Naive thymus-derived CD4-positive, alpha-beta T cell (primary cell): ENCODE measurements at regions not wholly inside any gene's neighbourhood (a gene's known extent, or its start where the extent isn't known, plus 50 kb on each side); places are given as distances from the start of the nearest gene placed in this dataset.

Experiments
- ATAC-seq: fragments of 150-1000 bp; cut with Tn5 transposase; 2 replicates; pipeline ENCODE4 v1.10.0; 2021; ENCODE audit warnings: mild to moderate bottlenecking, moderate library complexity
- CTCF ChIA-PET: fragments of 350-600 bp; sonication (Branson Sonifier 250); formaldehyde crosslinking; loops from one replicate; lab custom pipeline; 2021; ENCODE audit warnings: antibody characterized with exemption; lab: Charles Lee
- POLR2A ChIA-PET: fragments of 350-600 bp; sonication (Branson Sonifier 250); formaldehyde crosslinking; loops from one replicate; lab custom pipeline; 2021; ENCODE audit warnings: antibody characterized with exemption, inconsistent platforms; lab: Charles Lee
- DNase-seq, 9 donors: peaks; one replicate each; pipeline versions ENCODE4 v3.0.0 to v3.0.0-alpha.2; 2020 to 2022; ENCODE audit warnings: mixed read lengths in 1 of 9
- H3K27ac ChIP-seq: one replicate; pipeline ENCODE4 v1.7.0; 2013; ENCODE audit warnings: mild to moderate bottlenecking, low read depth, low read length, moderate library complexity
- H3K27me3 ChIP-seq, 2 donors: one replicate each; pipeline ENCODE4 v1.7.0; 2013; ENCODE audit warnings: low read length in 2 of 2, mild to moderate bottlenecking in 2 of 2, moderate library complexity in 2 of 2; ENCODE audit not compliant: control insufficient read depth in 2 of 2, insufficient read depth in 2 of 2
- H3K36me3 ChIP-seq, 3 experiments: 1 replicate in 2 of 3; 2 replicates in 1 of 3; pipeline ENCODE4 v1.7.0; 2013; ENCODE audit warnings: low read length in 3 of 3, mild to moderate bottlenecking in 3 of 3, moderate library complexity in 1 of 3; ENCODE audit not compliant: insufficient read depth in 3 of 3, control insufficient read depth in 2 of 3
- H3K4me1 ChIP-seq, 2 donors: one replicate each; pipeline ENCODE4 v1.7.0; 2013; ENCODE audit warnings: low read length in 2 of 2, mild to moderate bottlenecking in 2 of 2, moderate library complexity in 1 of 2; ENCODE audit not compliant: control insufficient read depth in 2 of 2, insufficient read depth in 2 of 2
- H3K4me3 ChIP-seq: 2 replicates; pipeline ENCODE4 v1.7.0; 2013; ENCODE audit warnings: mild to moderate bottlenecking, low read length
- H3K9me3 ChIP-seq, 3 experiments: 1 replicate in 2 of 3; 2 replicates in 1 of 3; pipeline ENCODE4 v1.7.0; 2013; ENCODE audit warnings: low read length in 3 of 3; ENCODE audit not compliant: control insufficient read depth in 2 of 3
- H3K27ac Mint-ChIP-seq, 9 donors: one replicate each; pipeline ENCODE4 v1.8.0; 2020 to 2022; ENCODE audit warnings: mixed read lengths in 9 of 9, mild to moderate bottlenecking in 8 of 9, moderate library complexity in 5 of 9, inconsistent platforms in 2 of 9
- H3K27me3 Mint-ChIP-seq, 5 donors: one replicate each; pipeline ENCODE4 v1.8.0; 2021 to 2022; ENCODE audit warnings: mixed read lengths in 5 of 5, mild to moderate bottlenecking in 1 of 5
- H3K36me3 Mint-ChIP-seq, 5 donors: one replicate each; pipeline ENCODE4 v1.8.0; 2020 to 2022; ENCODE audit warnings: mixed read lengths in 5 of 5, mild to moderate bottlenecking in 3 of 5, inconsistent platforms in 1 of 5
- H3K4me1 Mint-ChIP-seq, 7 donors: one replicate each; pipeline ENCODE4 v1.8.0; 2020 to 2022; ENCODE audit warnings: mixed read lengths in 7 of 7, mild to moderate bottlenecking in 3 of 7, inconsistent platforms in 1 of 7
- H3K4me3 Mint-ChIP-seq, 10 donors: one replicate each; pipeline ENCODE4 v1.8.0; 2020 to 2022; ENCODE audit warnings: mild to moderate bottlenecking in 10 of 10, mixed read lengths in 10 of 10, moderate library complexity in 6 of 10, inconsistent platforms in 2 of 10
- H3K9me3 Mint-ChIP-seq, 11 donors: one replicate each; pipeline ENCODE4 v1.8.0; 2020 to 2022; ENCODE audit warnings: mixed read lengths in 11 of 11, mild to moderate bottlenecking in 4 of 11, inconsistent platforms in 1 of 11, moderate library complexity in 1 of 11
- intact Hi-C, 2 donors: fragments of 100-400 bp; cut with micrococcal nuclease; formaldehyde crosslinking; loops; one replicate each; pipeline ENCODE4 v1.15.1; 2023

GRCh38 chr2:240269380-240269779, 128.9 kb upstream of the OTOS start:
- Histone ChIP-seq H3K27me3 (no peaks in the 10 kb centered on the region), H3K36me3 (no peaks in the 10 kb centered on the region), H3K4me3 (no peak overlapping the region), H3K9me3 (peaks cover 0 to 4% (median 0%) of the 10 kb centered on the region in 3 experiments), H3K4me1 (no peaks in the 10 kb centered on the region), H3K27ac (no peak overlapping the region)
- Mint-ChIP-seq H3K27ac (no peak overlapping the region), H3K27me3 (peaks cover 40 to 73% (median 55%) of the 10 kb centered on the region in 5 donors), H3K4me3 (no peak overlapping the region), H3K36me3 (peaks cover 0 to 10% (median 0%) of the 10 kb centered on the region in 5 donors), H3K4me1 (no peaks in the 10 kb centered on the region), H3K9me3 (peaks cover 4 to 46% (median 14%) of the 10 kb centered on the region in 11 donors)
- ChIA-PET POLR2A (no interaction called here), CTCF (no interaction called here)
- intact Hi-C loops = no loop called here
- DNase-seq (no peak), ATAC-seq (no peak)

GRCh38 chr2:240269886-240270285, 129.4 kb upstream of the OTOS start:
- H3K4me3 ChIP-seq = no peak overlapping the region
- Mint-ChIP-seq H3K4me1 (no peaks in the 10 kb centered on the region), H3K9me3 (peaks cover 4 to 43% (median 14%) of the 10 kb centered on the region in 11 donors), H3K27ac (no peak overlapping the region), H3K36me3 (peaks cover 0 to 10% (median 0%) of the 10 kb centered on the region in 5 donors), H3K4me3 (no peak overlapping the region), H3K27me3 (peaks cover 40 to 78% (median 60%) of the 10 kb centered on the region in 5 donors)
- intact Hi-C loops = no loop called here
- ChIA-PET CTCF (no interaction called here), POLR2A (no interaction called here)
- no peaks in the 10 kb centered on the region for H3K27me3 ChIP-seq
- H3K4me1 ChIP-seq = no peaks in the 10 kb centered on the region
- peaks cover 0 to 4% (median 0%) of the 10 kb centered on the region in 3 experiments for H3K9me3 ChIP-seq
- H3K27ac ChIP-seq = no peak overlapping the region
- no peaks in the 10 kb centered on the region for H3K36me3 ChIP-seq
- ATAC-seq (no peak), DNase-seq (no peak)

DNA sequence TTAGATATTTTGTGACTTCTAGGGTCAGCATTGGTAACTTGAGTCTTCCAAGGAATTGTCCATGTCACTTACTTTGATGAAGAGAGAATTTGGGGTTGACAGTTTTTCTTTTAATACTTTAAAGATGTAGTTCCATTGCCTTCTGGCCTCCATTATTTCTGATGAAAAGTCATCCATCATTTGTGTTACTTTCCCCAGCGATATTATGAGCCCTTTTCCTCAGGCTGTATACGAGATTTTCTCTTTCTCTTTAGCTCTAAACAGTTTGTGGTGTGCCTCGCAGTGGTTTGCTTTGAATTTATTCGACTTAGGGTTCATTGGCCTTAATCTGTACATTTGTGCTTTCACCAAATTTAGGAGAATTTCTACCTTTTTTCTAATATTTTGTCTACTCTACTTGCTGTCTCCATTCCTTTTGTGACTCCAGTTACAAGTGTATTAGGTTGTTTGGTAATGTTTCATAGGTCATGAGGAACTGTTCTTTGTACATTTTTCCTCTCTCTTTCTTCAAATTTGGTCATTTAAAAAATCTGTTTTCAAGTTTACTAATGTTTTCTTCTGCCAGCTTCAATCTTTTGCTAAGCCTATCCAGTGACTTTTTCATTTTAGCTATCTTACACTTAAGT, 131.4 kb upstream of the OTOS start:
- Mint-ChIP-seq H3K27me3 (peaks cover 36 to 85% (median 76%) of the 10 kb centered on the region in 5 donors), H3K9me3 (peaks cover 4 to 38% (median 13%) of the 10 kb centered on the region in 11 donors), H3K4me3 (no peak overlapping the region), H3K36me3 (peaks cover 0 to 10% (median 0%) of the 10 kb centered on the region in 5 donors), H3K4me1 (no peaks in the 10 kb centered on the region), H3K27ac (no peak overlapping the region)
- intact Hi-C loops = no loop called here
- POLR2A ChIA-PET = no interaction called here
- no peak for DNase-seq
- Histone ChIP-seq H3K4me1 (no peaks in the 10 kb centered on the region), H3K27ac (no peak overlapping the region), H3K4me3 (no peak overlapping the region), H3K36me3 (no peaks in the 10 kb centered on the region), H3K9me3 (peaks cover 0 to 4% (median 0%) of the 10 kb centered on the region in 3 experiments), H3K27me3 (no peaks in the 10 kb centered on the region)
- no peak for ATAC-seq
- CTCF ChIA-PET = no interaction called here

GRCh38 chr2:240275386-240275785, 134.9 kb upstream of the OTOS start:
- H3K9me3 Mint-ChIP-seq = peaks cover 4 to 36% (median 13%) of the 10 kb centered on the region in 11 donors
- ChIA-PET CTCF (no interaction called here), POLR2A (no interaction called here)
- no peak for ATAC-seq
- H3K36me3 Mint-ChIP-seq = peaks cover 0 to 10% (median 0%) of the 10 kb centered on the region in 5 donors
- H3K4me1 Mint-ChIP-seq = no peaks in the 10 kb centered on the region
- no peak overlapping the region for H3K27ac ChIP-seq
- intact Hi-C loops = no loop called here
- no peak overlapping the region for H3K4me3 Mint-ChIP-seq
- H3K27ac Mint-ChIP-seq = no peak overlapping the region
- no peaks in the 10 kb centered on the region for H3K27me3 ChIP-seq
- no peak for DNase-seq
- H3K9me3 ChIP-seq = peaks cover 0 to 4% (median 0%) of the 10 kb centered on the region in 3 experiments
- H3K4me3 ChIP-seq = no peak overlapping the region
- no peaks in the 10 kb centered on the region for H3K36me3 ChIP-seq
- H3K4me1 ChIP-seq = no peaks in the 10 kb centered on the region
- peaks cover 38 to 79% (median 75%) of the 10 kb centered on the region in 5 donors for H3K27me3 Mint-ChIP-seq

DNA sequence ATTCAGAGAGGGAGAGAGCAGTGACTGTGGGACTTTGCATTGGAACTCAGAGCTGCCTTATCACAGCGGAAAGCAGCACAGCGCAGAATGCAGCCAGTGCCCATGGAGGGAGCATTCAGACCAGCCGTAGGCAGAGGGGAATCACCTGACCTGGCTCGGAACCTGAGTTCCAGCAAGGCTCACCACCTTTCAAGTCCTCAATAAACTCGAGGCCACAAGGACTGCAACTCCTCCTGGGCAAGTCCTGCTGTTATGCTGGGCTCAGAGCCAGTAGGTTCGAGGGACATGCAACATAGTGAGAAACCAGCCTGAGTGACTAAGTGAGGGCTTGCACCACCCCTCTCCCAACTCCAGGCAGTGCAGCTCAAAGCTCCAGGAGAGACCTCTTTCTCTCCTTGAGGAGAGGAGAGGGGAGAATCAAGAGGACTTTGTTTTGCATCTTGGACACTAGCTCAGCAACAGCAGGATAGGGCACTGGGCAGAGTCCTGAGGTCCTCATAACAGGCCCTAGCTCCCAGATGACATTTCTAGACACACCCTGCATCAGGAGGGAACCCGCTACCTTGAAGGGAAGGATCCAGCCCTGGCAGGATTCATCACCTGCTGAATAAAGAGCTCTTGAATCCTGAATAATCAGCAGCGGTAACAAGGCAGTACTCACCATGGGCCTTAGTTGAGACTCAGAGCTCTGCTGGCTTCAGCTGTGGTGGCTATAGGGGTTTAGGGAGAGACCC, 136.8 kb upstream of the OTOS start:
- no peaks in the 10 kb centered on the region for H3K27me3 ChIP-seq
- Mint-ChIP-seq H3K9me3 (peaks cover 0 to 27% (median 7%) of the 10 kb centered on the region in 11 donors), H3K27me3 (peaks cover 51 to 78% (median 70%) of the 10 kb centered on the region in 5 donors), H3K36me3 (peaks cover 0 to 6% (median 0%) of the 10 kb centered on the region in 5 donors), H3K4me1 (no peaks in the 10 kb centered on the region), H3K4me3 (no peak overlapping the region), H3K27ac (no peak overlapping the region)
- no peaks in the 10 kb centered on the region for H3K36me3 ChIP-seq
- CTCF ChIA-PET = no interaction called here
- no peaks in the 10 kb centered on the region for H3K4me1 ChIP-seq
- H3K27ac ChIP-seq = no peak overlapping the region
- ATAC-seq = no peak
- intact Hi-C loops = no loop called here
- POLR2A ChIA-PET = no interaction called here
- DNase-seq = no peak
- H3K4me3 ChIP-seq = no peak overlapping the region
- H3K9me3 ChIP-seq = no peaks in the 10 kb centered on the region

DNA sequence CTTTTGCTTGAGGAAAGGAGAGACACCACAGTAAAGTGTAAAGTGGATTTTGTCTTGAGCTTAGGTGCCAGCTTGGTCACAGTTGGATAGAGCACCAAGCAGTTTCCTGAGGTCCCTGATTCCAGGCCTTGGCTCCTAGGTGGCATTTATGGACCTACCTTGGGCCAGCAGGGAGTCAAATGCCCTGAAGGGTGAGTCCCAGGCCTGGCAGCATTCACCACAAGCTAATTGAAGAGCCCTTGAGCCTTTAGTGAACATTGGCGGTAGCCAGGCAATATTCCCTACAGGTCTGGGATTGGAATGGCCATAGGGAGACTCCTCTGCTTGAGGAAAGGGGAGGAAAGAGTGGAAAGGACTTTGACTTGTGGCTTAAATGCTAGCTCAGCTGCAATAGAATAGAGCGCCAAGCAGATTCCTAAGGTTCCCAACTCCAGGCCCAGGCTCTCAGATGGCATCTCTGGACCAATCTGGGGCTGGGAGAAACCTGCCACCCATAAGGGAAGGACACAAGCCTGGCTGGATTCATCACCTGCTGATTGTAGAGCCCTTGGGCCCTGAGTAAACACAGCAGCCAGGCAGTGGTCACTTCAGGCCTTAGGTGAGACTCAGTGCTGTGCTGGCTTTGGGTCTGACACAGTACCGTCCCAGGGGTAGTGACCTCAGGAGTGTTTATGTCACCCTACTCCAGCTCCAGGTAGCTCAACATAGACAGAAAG, 137.5 kb upstream of the OTOS start:
- peaks cover 56 to 73% (median 67%) of the 10 kb centered on the region in 5 donors for H3K27me3 Mint-ChIP-seq
- H3K27me3 ChIP-seq = no peaks in the 10 kb centered on the region
- H3K27ac Mint-ChIP-seq = no peak overlapping the region
- H3K36me3 Mint-ChIP-seq = peaks cover 0 to 3% (median 0%) of the 10 kb centered on the region in 5 donors
- no peak overlapping the region for H3K4me3 ChIP-seq
- DNase-seq (no peak), ATAC-seq (no peak)
- ChIA-PET CTCF (no interaction called here), POLR2A (no interaction called here)
- H3K4me3 Mint-ChIP-seq = no peak overlapping the region
- no peaks in the 10 kb centered on the region for H3K4me1 Mint-ChIP-seq
- H3K4me1 ChIP-seq = no peaks in the 10 kb centered on the region
- H3K9me3 ChIP-seq = no peaks in the 10 kb centered on the region
- peaks cover 0 to 24% (median 4%) of the 10 kb centered on the region in 11 donors for H3K9me3 Mint-ChIP-seq
- H3K36me3 ChIP-seq = no peaks in the 10 kb centered on the region
- no peak overlapping the region for H3K27ac ChIP-seq
- intact Hi-C loops = no loop called here
